HL-60 (cell line): ENCODE measurements at regions not wholly inside any gene's neighbourhood (a gene's known extent, or its start where the extent isn't known, plus 50 kb on each side); places are given as distances from the start of the nearest gene placed in this dataset.

Experiments used
- DNase-seq, 2 experiments: peaks; one replicate each; pipeline ENCODE4 v3.0.0-alpha.2; 2010 to 2020; ENCODE audit warnings: low read depth in 1 of 2, low spot score in 1 of 2
- H3K27ac ChIP-seq: fragments of 250-450 bp; sonication (Bioruptor Pico); replicated peaks from 2 replicates; pipeline ENCODE4 v1.5.1; 2020; ENCODE audit warnings: mild to moderate bottlenecking, moderate library complexity
- H3K27me3 ChIP-seq: fragments of 250-450 bp; sonication (Bioruptor Pico); 2 replicates; pipeline ENCODE4 v1.5.1; 2021; ENCODE audit warnings: mild to moderate bottlenecking, moderate library complexity; ENCODE audit not compliant: insufficient read depth, poor library complexity, severe bottlenecking
- H3K4me3 ChIP-seq: replicated peaks from 2 replicates; pipeline ENCODE4 v1.5.1; 2011; ENCODE audit warnings: mild to moderate bottlenecking, control low read depth, low read length; ENCODE audit not compliant: insufficient read depth
- GABPA ChIP-seq: IDR thresholded peaks from 2 replicates; pipeline ENCODE4 v1.6.1; 2012; ENCODE audit warnings: low read depth
- POLR2AphosphoS5 ChIP-seq: IDR thresholded peaks from 2 replicates; pipeline ENCODE4 v1.6.1; 2012; ENCODE audit warnings: low read depth
- SPI1 ChIP-seq: IDR thresholded peaks from 2 replicates; pipeline ENCODE4 v1.6.1; 2012; ENCODE audit warnings: low read depth, mild to moderate bottlenecking, borderline replicate concordance
- TF ChIP-seq, protein P1 (sequence below): IDR thresholded peaks from one replicate; pipeline ENCODE4 v1.5.1; 2011; ENCODE audit warnings: low read length, control low read depth, inconsistent platforms; ENCODE audit not compliant: insufficient read depth
- TF ChIP-seq, protein P2 (sequence below): IDR thresholded peaks from 2 replicates; pipeline ENCODE4 v1.6.1; 2012; ENCODE audit warnings: low read depth; ENCODE audit not compliant: insufficient replicate concordance

DNA sequence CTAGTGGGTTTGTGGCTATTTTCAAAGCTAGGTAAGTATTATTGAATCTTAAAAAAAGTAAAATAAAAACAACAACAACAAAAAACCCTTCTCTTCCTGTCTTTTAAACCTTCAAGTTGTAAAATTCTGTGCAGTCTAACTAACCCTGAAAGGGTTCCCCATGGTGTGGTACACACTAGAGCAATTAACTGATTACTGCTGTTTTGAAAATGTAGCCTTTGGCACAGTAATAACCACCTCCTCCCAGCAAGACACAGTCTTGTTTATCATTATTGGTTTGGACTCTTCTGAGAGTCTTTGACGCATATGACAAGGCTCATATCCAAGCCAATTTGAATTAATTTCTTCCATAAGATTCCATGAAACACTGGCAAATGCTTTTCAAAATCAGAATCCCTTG, 2184.6 kb upstream of the PIK3C3 start:
- Histone ChIP-seq H3K4me3 (no peak overlapping the region), H3K27me3 (no peaks in the 10 kb centered on the region), H3K27ac (no peak overlapping the region)
- TF ChIP-seq, protein P1, sequence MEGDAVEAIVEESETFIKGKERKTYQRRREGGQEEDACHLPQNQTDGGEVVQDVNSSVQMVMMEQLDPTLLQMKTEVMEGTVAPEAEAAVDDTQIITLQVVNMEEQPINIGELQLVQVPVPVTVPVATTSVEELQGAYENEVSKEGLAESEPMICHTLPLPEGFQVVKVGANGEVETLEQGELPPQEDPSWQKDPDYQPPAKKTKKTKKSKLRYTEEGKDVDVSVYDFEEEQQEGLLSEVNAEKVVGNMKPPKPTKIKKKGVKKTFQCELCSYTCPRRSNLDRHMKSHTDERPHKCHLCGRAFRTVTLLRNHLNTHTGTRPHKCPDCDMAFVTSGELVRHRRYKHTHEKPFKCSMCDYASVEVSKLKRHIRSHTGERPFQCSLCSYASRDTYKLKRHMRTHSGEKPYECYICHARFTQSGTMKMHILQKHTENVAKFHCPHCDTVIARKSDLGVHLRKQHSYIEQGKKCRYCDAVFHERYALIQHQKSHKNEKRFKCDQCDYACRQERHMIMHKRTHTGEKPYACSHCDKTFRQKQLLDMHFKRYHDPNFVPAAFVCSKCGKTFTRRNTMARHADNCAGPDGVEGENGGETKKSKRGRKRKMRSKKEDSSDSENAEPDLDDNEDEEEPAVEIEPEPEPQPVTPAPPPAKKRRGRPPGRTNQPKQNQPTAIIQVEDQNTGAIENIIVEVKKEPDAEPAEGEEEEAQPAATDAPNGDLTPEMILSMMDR, result no peak
- TF ChIP-seq SPI1 (no peak), POLR2AphosphoS5 (no peak), GABPA (no peak)
- TF ChIP-seq, protein P2, sequence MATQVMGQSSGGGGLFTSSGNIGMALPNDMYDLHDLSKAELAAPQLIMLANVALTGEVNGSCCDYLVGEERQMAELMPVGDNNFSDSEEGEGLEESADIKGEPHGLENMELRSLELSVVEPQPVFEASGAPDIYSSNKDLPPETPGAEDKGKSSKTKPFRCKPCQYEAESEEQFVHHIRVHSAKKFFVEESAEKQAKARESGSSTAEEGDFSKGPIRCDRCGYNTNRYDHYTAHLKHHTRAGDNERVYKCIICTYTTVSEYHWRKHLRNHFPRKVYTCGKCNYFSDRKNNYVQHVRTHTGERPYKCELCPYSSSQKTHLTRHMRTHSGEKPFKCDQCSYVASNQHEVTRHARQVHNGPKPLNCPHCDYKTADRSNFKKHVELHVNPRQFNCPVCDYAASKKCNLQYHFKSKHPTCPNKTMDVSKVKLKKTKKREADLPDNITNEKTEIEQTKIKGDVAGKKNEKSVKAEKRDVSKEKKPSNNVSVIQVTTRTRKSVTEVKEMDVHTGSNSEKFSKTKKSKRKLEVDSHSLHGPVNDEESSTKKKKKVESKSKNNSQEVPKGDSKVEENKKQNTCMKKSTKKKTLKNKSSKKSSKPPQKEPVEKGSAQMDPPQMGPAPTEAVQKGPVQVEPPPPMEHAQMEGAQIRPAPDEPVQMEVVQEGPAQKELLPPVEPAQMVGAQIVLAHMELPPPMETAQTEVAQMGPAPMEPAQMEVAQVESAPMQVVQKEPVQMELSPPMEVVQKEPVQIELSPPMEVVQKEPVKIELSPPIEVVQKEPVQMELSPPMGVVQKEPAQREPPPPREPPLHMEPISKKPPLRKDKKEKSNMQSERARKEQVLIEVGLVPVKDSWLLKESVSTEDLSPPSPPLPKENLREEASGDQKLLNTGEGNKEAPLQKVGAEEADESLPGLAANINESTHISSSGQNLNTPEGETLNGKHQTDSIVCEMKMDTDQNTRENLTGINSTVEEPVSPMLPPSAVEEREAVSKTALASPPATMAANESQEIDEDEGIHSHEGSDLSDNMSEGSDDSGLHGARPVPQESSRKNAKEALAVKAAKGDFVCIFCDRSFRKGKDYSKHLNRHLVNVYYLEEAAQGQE, result no peak
- DNase-seq, result no peak

DNA sequence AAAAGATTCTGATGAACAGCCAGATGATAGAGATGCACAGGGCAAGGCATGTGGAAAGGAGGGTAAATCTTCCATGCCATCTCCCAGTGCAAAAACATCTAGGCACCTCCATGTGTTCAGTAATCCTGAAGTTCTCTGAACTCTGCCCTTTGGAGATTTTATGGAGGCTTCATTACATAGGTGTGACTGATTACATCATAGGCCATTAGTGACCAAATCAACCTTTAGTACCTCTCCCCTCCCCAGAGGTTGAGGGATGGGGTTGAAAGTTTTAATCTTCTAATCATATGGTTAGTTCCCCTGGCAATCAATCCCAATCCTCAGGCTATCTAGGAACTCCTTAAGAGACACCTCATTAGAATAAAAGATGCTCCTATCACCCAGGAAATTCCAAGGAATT, 2190.2 kb upstream of the PIK3C3 start:
- no peak overlapping the region for H3K27ac ChIP-seq
- DNase-seq, result no peak
- TF ChIP-seq, protein P1, result no peak
- TF ChIP-seq GABPA (no peak), POLR2AphosphoS5 (no peak), SPI1 (no peak)
- TF ChIP-seq, protein P2, result no peak
- H3K27me3 ChIP-seq, result no peaks in the 10 kb centered on the region
- no peak overlapping the region for H3K4me3 ChIP-seq

DNA sequence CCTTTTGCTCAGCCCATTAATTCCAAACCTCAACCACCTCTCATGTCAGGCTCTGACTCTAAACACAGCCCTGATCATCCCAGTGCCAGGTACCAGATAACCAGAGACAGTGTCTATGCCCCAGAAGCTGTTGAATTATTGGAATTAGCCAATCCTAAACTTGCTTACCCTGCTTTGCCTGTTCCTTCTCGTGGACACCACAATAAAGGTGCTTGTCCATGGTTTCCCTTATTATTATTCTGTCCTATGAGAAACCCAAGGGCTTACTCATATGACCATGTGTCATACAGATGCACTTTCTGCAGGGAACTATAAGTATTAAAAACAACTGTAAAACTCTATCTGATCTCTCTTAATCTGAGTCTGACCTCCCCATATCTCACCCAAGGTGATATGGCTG, 2193.8 kb upstream of the PIK3C3 start:
- no peak for DNase-seq

More for the DNA sequence above, 2193.8 kb upstream of the PIK3C3 start:
- no peak overlapping the region for H3K27ac ChIP-seq
- H3K4me3 ChIP-seq, result no peak overlapping the region
- TF ChIP-seq, protein P1, result no peak
- TF ChIP-seq SPI1, result no peak
- TF ChIP-seq, protein P2, result no peak
- TF ChIP-seq POLR2AphosphoS5, result no peak
- TF ChIP-seq GABPA, result no peak
- peaks cover under 1% of the 10 kb centered on the region for H3K27me3 ChIP-seq
